H1 (cell line): ENCODE measurements at regions not wholly inside any gene's neighbourhood (a gene's known extent, or its start where the extent isn't known, plus 50 kb on each side); places are given as distances from the start of the nearest gene placed in this dataset.

Experiments
- ASH2L ChIP-seq: fragments of 200-600, 300-600 bp; sonication (generic); IDR thresholded peaks from one replicate; pipeline ENCODE4 v1.7.1; 2017; ENCODE audit warnings: low read length
- RBBP5 ChIP-seq: IDR thresholded peaks from 2 replicates; pipeline ENCODE4 v1.7.1; 2012; ENCODE audit warnings: low read depth, mild to moderate bottlenecking, inconsistent platforms, low read length, moderate library complexity, borderline replicate concordance

GRCh38 chr6:3948866-3949265, 99.7 kb downstream of the FAM50B start (continued):
- TF ChIP-seq RBBP5 = no peak
- TF ChIP-seq ASH2L = no peak
